ENCODE measurements at regions not wholly inside any gene's neighbourhood (a gene's known extent, or its start where the extent isn't known, plus 50 kb on each side); places are given as distances from the start of the nearest gene placed in this dataset.

DNA sequence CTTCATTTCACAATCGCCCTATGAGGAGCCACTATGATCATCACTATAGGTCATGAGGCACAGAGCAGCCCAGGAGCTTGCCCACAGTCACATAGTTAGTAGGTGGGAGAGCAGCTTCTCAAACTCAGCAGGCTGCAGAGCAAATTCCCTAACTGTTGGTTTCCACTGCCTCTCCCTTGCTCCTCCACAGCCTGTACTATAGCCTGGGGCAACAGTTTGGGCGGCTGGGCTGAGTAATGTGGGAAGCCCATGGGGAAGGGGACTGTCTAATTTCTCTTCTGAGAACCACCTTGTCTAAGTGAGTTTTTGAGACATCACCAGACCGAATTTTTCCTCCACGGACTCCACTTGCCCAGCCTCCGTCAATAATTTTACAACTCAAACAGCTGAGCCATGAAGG, 73.4 kb upstream of the GPR139 start:
- TF ChIP-seq TSHZ2 (CRISPR knock-in tag; IDR thresholded peaks at IDR 0.05) (no peak), ZNF8 (CRISPR knock-in tag; IDR thresholded peaks at IDR 0.05) (no peak), ESRRG (CRISPR knock-in tag; IDR thresholded peaks at IDR 0.05) (no peak), GLIS3 (CRISPR knock-in tag; IDR thresholded peaks at IDR 0.05) (no peak), POU6F1 (CRISPR knock-in tag; IDR thresholded peaks at IDR 0.05; ENCODE audit: borderline replicate concordance, low read depth) (no peak)

GRCh38 chr16:20141956-20142355, 68.3 kb upstream of the GPR139 start:
- ATAC-seq: no peak
- TF ChIP-seq ZNF565 (CRISPR knock-in tag; conservative IDR thresholded peaks at IDR 0.05; ENCODE audit: low read depth) (no peak), GLIS3 (CRISPR knock-in tag; IDR thresholded peaks at IDR 0.05) (no peak), TSHZ2 (CRISPR knock-in tag; IDR thresholded peaks at IDR 0.05) (no peak), BACH2 (CRISPR knock-in tag; IDR thresholded peaks at IDR 0.05; ENCODE audit: borderline replicate concordance) (no peak), CSRNP3 (CRISPR knock-in tag; IDR thresholded peaks at IDR 0.05) (no peak), OSR1 (CRISPR knock-in tag; IDR thresholded peaks at IDR 0.05) (no peak), RARB (CRISPR knock-in tag; IDR thresholded peaks at IDR 0.05) (no peak), ZFP30 (CRISPR knock-in tag; IDR thresholded peaks at IDR 0.05) (no peak), PPARA (CRISPR knock-in tag; IDR thresholded peaks at IDR 0.05; ENCODE audit: borderline replicate concordance) (no peak), TCF4 (CRISPR knock-in tag; IDR thresholded peaks at IDR 0.05; ENCODE audit: borderline replicate concordance) (no peak), CREB5 (CRISPR knock-in tag; IDR thresholded peaks at IDR 0.05; ENCODE audit: low read depth) (no peak), ZNF70 (CRISPR knock-in tag; IDR thresholded peaks at IDR 0.05) (no peak), SNAI2 (CRISPR knock-in tag; IDR thresholded peaks at IDR 0.05) (no peak), POU6F1 (CRISPR knock-in tag; IDR thresholded peaks at IDR 0.05; ENCODE audit: borderline replicate concordance, low read depth) (no peak), ESRRG (CRISPR knock-in tag; IDR thresholded peaks at IDR 0.05) (no peak), ZNF8 (CRISPR knock-in tag; IDR thresholded peaks at IDR 0.05) (no peak), ISL1 (CRISPR knock-in tag; IDR thresholded peaks at IDR 0.05) (no peak), TOX (CRISPR knock-in tag; IDR thresholded peaks at IDR 0.05; ENCODE audit: borderline replicate concordance) (no peak), ZFP3 (CRISPR knock-in tag; IDR thresholded peaks at IDR 0.05) (no peak)
- TF ChIP-seq, protein P1, sequence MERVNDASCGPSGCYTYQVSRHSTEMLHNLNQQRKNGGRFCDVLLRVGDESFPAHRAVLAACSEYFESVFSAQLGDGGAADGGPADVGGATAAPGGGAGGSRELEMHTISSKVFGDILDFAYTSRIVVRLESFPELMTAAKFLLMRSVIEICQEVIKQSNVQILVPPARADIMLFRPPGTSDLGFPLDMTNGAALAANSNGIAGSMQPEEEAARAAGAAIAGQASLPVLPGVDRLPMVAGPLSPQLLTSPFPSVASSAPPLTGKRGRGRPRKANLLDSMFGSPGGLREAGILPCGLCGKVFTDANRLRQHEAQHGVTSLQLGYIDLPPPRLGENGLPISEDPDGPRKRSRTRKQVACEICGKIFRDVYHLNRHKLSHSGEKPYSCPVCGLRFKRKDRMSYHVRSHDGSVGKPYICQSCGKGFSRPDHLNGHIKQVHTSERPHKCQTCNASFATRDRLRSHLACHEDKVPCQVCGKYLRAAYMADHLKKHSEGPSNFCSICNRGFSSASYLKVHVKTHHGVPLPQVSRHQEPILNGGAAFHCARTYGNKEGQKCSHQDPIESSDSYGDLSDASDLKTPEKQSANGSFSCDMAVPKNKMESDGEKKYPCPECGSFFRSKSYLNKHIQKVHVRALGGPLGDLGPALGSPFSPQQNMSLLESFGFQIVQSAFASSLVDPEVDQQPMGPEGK (CRISPR knock-in tag; IDR thresholded peaks at IDR 0.05; ENCODE audit: borderline replicate concordance): no peak

More for the DNA sequence above, 73.4 kb upstream of the GPR139 start:
- no peak for ATAC-seq
